Naive thymus-derived CD8-positive, alpha-beta T cell (primary cell): ENCODE measurements at regions not wholly inside any gene's neighbourhood (a gene's known extent, or its start where the extent isn't known, plus 50 kb on each side); places are given as distances from the start of the nearest gene placed in this dataset.

Experiments
- ATAC-seq, 2 donors: fragments of 150-1000 bp; cut with Tn5 transposase in 1 of 2; sonication (Bioruptor Pico), chemical (Tn5 transposase) in 1 of 2; 1 replicate in 1 of 2; 2 replicates in 1 of 2; pipeline ENCODE4 v1.10.0; 2021; ENCODE audit warnings: mild to moderate bottlenecking in 2 of 2, moderate library complexity in 2 of 2
- POLR2A ChIA-PET: fragments of 350-600 bp; sonication (Branson Sonifier 250); formaldehyde crosslinking; loops from one replicate; lab custom pipeline; 2021; ENCODE audit warnings: antibody characterized with exemption; lab: Charles Lee
- DNase-seq, 10 donors: peaks; one replicate each; pipeline versions ENCODE4 v3.0.0 to v3.0.0-alpha.2; 2020 to 2022
- H3K27ac Mint-ChIP-seq, 10 donors: one replicate each; pipeline ENCODE4 v1.8.0; 2020 to 2022; ENCODE audit warnings: mild to moderate bottlenecking in 10 of 10, mixed read lengths in 10 of 10, moderate library complexity in 4 of 10, inconsistent platforms in 1 of 10
- H3K27me3 Mint-ChIP-seq, 5 donors: one replicate each; pipeline ENCODE4 v1.8.0; 2021 to 2022; ENCODE audit warnings: mixed read lengths in 5 of 5
- H3K36me3 Mint-ChIP-seq, 3 donors: one replicate each; pipeline ENCODE4 v1.8.0; 2020 to 2022; ENCODE audit warnings: mixed read lengths in 3 of 3, mild to moderate bottlenecking in 2 of 3, inconsistent platforms in 1 of 3
- H3K4me1 Mint-ChIP-seq, 4 donors: one replicate each; pipeline ENCODE4 v1.8.0; 2021 to 2022; ENCODE audit warnings: mixed read lengths in 4 of 4
- H3K4me3 Mint-ChIP-seq, 10 donors: one replicate each; pipeline ENCODE4 v1.8.0; 2020 to 2022; ENCODE audit warnings: mild to moderate bottlenecking in 10 of 10, mixed read lengths in 10 of 10, moderate library complexity in 6 of 10, inconsistent platforms in 1 of 10
- H3K9me3 Mint-ChIP-seq, 9 donors: one replicate each; pipeline ENCODE4 v1.8.0; 2020 to 2022; ENCODE audit warnings: mixed read lengths in 9 of 9, mild to moderate bottlenecking in 3 of 9, inconsistent platforms in 1 of 9, moderate library complexity in 1 of 9

DNA sequence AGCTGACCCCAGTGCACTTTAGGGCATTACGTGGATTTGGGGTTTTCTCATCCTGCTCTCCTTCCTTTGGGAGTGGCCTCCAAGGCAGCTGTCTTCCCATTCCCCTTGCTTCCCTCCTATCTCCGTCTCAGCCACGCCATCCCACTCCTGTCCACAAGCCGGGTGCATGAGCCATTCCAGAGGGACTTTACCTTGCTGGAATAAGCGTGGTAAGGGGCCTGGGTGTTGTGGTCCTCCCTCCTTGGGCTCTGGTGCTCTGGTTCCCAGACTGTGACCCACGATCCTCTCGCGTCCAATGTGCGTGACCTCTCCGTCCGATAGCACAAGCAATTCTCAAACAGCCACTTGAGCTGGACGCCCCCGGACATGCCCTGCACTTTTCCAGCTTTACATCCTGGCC is 60.6 kb upstream of the NKX2-2 start:
- DNase-seq (no peak), ATAC-seq (no peak)
- Mint-ChIP-seq H3K4me1 (peaks cover 0 to 4% (median 0%) of the 10 kb centered on the region in 4 donors), H3K27me3 (peaks cover 12 to 26% (median 18%) of the 10 kb centered on the region in 5 donors), H3K9me3 (no peaks in the 10 kb centered on the region), H3K4me3 (no peak overlapping the region), H3K27ac (peak overlapping the region in 1 of 10 donors; percentile 18), H3K36me3 (no peaks in the 10 kb centered on the region)
- POLR2A ChIA-PET: no interaction called here

DNA sequence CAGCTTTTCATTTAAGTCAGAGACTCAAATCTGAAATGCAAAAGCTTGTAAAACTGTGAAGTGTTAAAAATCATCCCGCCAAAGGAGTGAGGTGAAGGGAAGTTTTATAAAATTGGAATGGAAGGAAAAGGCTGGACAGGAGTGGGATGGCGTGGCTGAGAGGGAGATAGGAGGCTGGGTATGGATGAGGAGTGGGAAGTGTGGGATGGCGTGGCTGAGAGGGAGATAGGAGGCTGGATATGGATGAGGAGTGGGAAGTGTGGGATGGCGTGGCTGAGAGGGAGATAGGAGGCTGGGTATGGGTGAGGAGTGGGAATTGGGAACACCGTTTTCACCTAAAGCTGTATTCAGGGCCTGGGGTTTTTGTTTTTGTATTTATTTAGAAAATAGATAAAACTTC is 59.4 kb upstream of the NKX2-2 start:
- H3K27ac Mint-ChIP-seq: no peak overlapping the region
- H3K36me3 Mint-ChIP-seq: no peaks in the 10 kb centered on the region

DNA sequence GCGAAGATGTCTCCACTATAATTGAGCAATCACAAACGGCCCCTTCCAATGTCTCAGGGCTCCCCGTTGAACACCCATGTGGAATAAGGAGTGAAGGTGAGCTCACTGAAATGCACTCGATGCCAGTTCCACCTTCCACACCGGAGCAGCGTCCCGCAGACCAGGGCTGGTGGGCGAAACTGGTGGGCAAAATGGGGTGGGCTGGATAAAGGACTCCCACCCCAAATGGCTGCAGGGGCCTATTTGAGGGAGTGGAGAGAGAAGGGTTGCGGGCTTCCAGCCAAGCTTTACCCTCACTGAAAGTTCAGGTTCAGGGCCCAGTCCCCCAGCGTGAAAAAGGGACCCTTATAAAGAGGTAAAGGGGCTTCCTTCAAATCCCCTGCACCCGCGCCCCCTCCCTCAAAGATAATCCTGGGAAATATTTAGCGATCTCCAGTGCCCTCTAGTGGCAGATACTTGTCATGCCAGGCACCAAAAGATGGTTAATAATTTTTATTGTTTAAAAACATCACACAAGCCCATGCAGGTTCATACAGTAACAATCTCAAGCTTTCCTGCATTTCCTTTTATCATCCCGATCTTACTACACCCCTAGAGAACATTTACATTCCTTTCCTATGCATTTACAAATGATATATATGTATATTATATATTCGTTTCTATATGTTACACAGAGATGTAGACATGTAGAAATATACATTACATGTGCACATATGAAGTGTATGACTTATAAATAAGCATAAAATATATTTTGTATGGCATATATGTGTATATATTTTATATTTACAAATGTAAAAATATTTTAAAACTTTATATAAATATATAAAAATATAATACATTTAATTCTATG is 58.2 kb upstream of the NKX2-2 start:
- DNase-seq: peak in 5 of 10 donors; percentile 11 to 32 (median 21)
- ATAC-seq: no peak
- Mint-ChIP-seq H3K27me3 (peaks cover 12 to 26% (median 19%) of the 10 kb centered on the region in 5 donors), H3K27ac (no peak overlapping the region), H3K4me3 (no peak overlapping the region), H3K36me3 (no peaks in the 10 kb centered on the region), H3K4me1 (peaks cover 0 to 4% (median 0%) of the 10 kb centered on the region in 4 donors), H3K9me3 (no peaks in the 10 kb centered on the region)
- POLR2A ChIA-PET: interaction anchor here (0.6 to 1.0 kb wide), 2 partner anchors 24 to 41 kb away, joined by 4 to 7 read pairs; no protein-coding TSS in a partner anchor

More for the DNA sequence above, 59.4 kb upstream of the NKX2-2 start:
- DNase-seq (no peak), ATAC-seq (no peak)
- no peaks in the 10 kb centered on the region for H3K9me3 Mint-ChIP-seq
- POLR2A ChIA-PET: no interaction called here
- no peak overlapping the region for H3K4me3 Mint-ChIP-seq
- peaks cover 12 to 26% (median 16%) of the 10 kb centered on the region in 5 donors for H3K27me3 Mint-ChIP-seq
- peaks cover 0 to 4% (median 0%) of the 10 kb centered on the region in 4 donors for H3K4me1 Mint-ChIP-seq

DNA sequence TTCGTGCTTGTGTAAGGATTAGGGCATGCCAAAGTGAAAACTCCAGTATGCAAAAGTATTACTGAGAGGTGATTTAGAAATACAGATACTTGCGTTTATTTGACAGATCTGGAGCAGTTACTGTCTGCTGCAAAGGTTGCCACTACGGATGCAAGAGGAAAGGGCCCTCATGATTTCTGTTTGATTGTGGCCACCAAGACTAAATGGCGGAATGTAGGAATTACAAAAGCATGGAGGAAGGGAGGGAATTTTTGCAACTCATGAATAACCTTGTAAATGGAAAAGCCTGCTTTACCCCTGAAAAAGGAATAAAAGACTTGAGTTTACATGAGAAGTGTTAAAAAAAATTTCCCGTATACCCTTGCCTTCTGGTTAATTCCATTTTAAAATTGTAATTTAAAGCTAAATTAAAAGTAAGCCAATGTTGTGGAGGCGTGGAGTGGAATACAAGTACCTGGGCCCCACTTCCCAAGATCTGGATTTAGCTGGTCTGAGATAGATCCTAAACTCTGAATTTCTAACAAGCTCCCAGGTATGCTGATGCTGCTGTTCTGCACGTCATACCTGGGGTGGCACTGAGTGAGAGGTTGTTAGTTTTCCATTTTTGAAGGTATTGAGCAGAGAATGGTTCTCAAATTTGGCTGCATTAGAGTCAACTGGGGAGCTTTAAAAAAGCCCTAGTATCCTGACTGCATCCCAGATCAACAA is 56.6 kb upstream of the NKX2-2 start:
- Mint-ChIP-seq H3K36me3 (no peaks in the 10 kb centered on the region), H3K27ac (peak overlapping the region in 2 of 10 donors; percentile 14 to 57), H3K4me1 (peaks cover 0 to 4% (median 0%) of the 10 kb centered on the region in 4 donors), H3K27me3 (peaks cover 10 to 26% (median 18%) of the 10 kb centered on the region in 5 donors), H3K9me3 (no peaks in the 10 kb centered on the region), H3K4me3 (no peak overlapping the region)
- POLR2A ChIA-PET: no interaction called here
- no peak for ATAC-seq
- DNase-seq: no peak

DNA sequence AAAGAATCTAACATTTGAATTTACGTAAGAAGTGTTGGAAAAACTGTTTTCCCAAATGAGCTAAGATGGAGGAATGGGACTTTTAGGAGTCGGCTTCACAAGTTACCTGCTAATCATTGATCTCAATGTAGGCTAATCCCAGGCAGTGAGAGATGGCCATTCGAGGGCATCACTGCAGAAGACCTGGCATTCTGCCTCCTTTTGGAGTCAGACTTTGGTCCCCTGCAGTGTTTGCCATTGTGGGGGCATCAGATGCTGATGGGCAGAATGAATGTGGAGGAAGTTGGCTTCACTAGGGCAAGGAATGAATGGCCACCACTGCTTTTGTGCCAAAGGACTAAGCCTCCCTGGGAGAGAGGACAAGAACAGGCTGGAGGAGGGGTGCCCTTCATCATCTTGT is 55.7 kb upstream of the NKX2-2 start:
- Mint-ChIP-seq H3K4me3 (no peak overlapping the region), H3K27me3 (peaks cover 7 to 19% (median 15%) of the 10 kb centered on the region in 5 donors), H3K36me3 (no peaks in the 10 kb centered on the region), H3K27ac (no peak overlapping the region), H3K4me1 (peaks cover 0 to 4% (median 0%) of the 10 kb centered on the region in 4 donors), H3K9me3 (no peaks in the 10 kb centered on the region)
- no peak for ATAC-seq
- POLR2A ChIA-PET: interaction anchor here (1.1 kb wide), 1 partner anchor 19 kb away, joined by 3 read pairs; no protein-coding TSS in a partner anchor
- DNase-seq: no peak

DNA sequence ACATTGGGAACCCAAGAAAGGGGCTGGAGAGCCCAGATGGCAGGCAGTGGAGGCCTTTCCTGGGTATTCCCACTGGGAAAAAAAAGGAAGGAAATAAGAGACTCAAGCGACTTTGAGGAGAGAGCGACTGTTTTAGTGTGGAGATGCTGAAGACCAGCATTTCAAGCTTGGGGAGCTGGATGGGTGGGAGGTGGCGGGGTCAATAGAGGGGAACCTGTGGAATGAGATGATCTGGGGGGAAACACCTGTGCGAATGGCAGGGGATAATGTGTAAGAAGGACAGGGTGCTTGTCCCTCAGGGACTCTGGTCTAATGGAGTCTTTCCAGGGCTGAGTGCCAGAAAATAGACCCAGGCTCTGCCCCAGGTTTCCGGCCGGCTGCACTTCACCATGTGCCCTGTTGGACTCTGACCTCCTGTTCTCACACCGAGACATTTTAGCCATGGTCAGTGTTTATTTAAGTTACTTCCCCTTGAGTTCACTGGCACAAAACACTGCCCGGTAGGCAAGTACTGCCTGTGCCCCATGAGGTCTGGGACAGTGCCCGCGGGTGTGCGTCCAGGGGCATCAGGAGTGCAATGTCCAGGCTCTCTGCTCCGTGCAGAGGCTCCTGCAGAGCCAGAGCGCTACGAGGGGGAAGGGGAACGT is 50.4 kb upstream of the NKX2-2 start:
- Mint-ChIP-seq H3K4me3 (no peak overlapping the region), H3K9me3 (peaks cover 0 to 11% (median 0%) of the 10 kb centered on the region in 9 donors), H3K27me3 (peaks cover 2 to 29% (median 14%) of the 10 kb centered on the region in 5 donors), H3K4me1 (no peaks in the 10 kb centered on the region), H3K36me3 (peaks cover 0 to 5% (median 0%) of the 10 kb centered on the region in 3 donors), H3K27ac (peak overlapping the region in 1 of 10 donors; percentile 66)
- POLR2A ChIA-PET: no interaction called here
- DNase-seq: no peak
- no peak for ATAC-seq
